GM19025 (cell line): ENCODE measurements at regions not wholly inside any gene's neighbourhood (a gene's known extent, or its start where the extent isn't known, plus 50 kb on each side); places are given as distances from the start of the nearest gene placed in this dataset.
"Not testable (repeated sequence)": the region's sequence is repeated elsewhere in the genome, so short reads cannot be mapped to it uniquely, and the experiment has no call there.

Source experiments
- ATAC-seq: cut with Tn5 transposase; IDR thresholded peaks from one replicate; pipeline ENCODE4 v1.9.1; 2021; ENCODE audit warnings: mild to moderate bottlenecking, low read depth, moderate library complexity; ENCODE audit not compliant: unreplicated experiment

GRCh38 chr4:14384824-14385223 is 617.5 kb upstream of the CPEB2 start:
- ATAC-seq, result no peak

GRCh38 chr4:14386196-14386595 is 616.1 kb upstream of the CPEB2 start:
- ATAC-seq, result no peak

GRCh38 chr4:14387647-14388046 is 614.6 kb upstream of the CPEB2 start:
- no peak for ATAC-seq

- no peak for ATAC-seq
Measured at GRCh38 chr4:14392378-14392777, 609.9 kb upstream of the CPEB2 start.

GRCh38 chr4:14396183-14396582 is 606.1 kb upstream of the CPEB2 start:
- no peak for ATAC-seq

- ATAC-seq, result no peak
Measured at GRCh38 chr4:14399848-14400247, 602.4 kb upstream of the CPEB2 start.

GRCh38 chr4:14400307-14400706 is 602.0 kb upstream of the CPEB2 start:
- ATAC-seq, result no peak

GRCh38 chr4:14403132-14403531 is 599.1 kb upstream of the CPEB2 start:
- ATAC-seq, result no peak

- no peak for ATAC-seq
Measured at GRCh38 chr4:14404730-14405129, 597.6 kb upstream of the CPEB2 start.

GRCh38 chr4:14410516-14410915 is 591.8 kb upstream of the CPEB2 start:
- no peak for ATAC-seq

- no peak for ATAC-seq
Measured at GRCh38 chr4:14415146-14415545, 587.1 kb upstream of the CPEB2 start.

- no peak for ATAC-seq
Measured at GRCh38 chr4:14419516-14419915, 582.8 kb upstream of the CPEB2 start.

- ATAC-seq, result not testable (repeated sequence)
Measured at GRCh38 chr4:14426297-14426696, 576.0 kb upstream of the CPEB2 start.

- ATAC-seq, result no peak
Measured at GRCh38 chr4:14428125-14428524, 574.2 kb upstream of the CPEB2 start.

- no peak for ATAC-seq
Measured at GRCh38 chr4:14431155-14432134, 570.8 kb upstream of the CPEB2 start.

- no peak for ATAC-seq
Measured at GRCh38 chr4:14434483-14434882, 567.8 kb upstream of the CPEB2 start.

GRCh38 chr4:14434916-14435315 is 567.4 kb upstream of the CPEB2 start:
- no peak for ATAC-seq

GRCh38 chr4:14441561-14441960 is 560.7 kb upstream of the CPEB2 start:
- ATAC-seq, result no peak

- ATAC-seq, result no peak
Measured at GRCh38 chr4:14445882-14446281, 556.4 kb upstream of the CPEB2 start.

- ATAC-seq, result no peak
Measured at GRCh38 chr4:14446311-14446710, 556.0 kb upstream of the CPEB2 start.

- no peak for ATAC-seq
Measured at GRCh38 chr4:14446904-14447303, 555.4 kb upstream of the CPEB2 start.

- no peak for ATAC-seq
Measured at GRCh38 chr4:14449308-14449707, 553.0 kb upstream of the CPEB2 start.
